Sigmoid colon (tissue), 4 donors: ENCODE measurements at regions not wholly inside any gene's neighbourhood (a gene's known extent, or its start where the extent isn't known, plus 50 kb on each side); places are given as distances from the start of the nearest gene placed in this dataset.

ENCODE experiments used
- POLR2AphosphoS5 ChIP-seq, 4 donors: sonication (generic); formaldehyde crosslinking; IDR thresholded peaks; one replicate each; pipeline ENCODE4 v1.6.1; 2017; ENCODE audit warnings: antibody characterized with exemption in 4 of 4
- TF ChIP-seq, protein P1 (sequence below), 4 experiments: fragments of 450-650 bp in 3 of 4; fragments of 200-600 bp in 1 of 4; IDR thresholded peaks; one replicate each; pipeline ENCODE4 v1.5.1; 2016 to 2019; ENCODE audit warnings: antibody characterized with exemption in 4 of 4, mild to moderate bottlenecking in 3 of 4, moderate library complexity in 2 of 4

DNA sequence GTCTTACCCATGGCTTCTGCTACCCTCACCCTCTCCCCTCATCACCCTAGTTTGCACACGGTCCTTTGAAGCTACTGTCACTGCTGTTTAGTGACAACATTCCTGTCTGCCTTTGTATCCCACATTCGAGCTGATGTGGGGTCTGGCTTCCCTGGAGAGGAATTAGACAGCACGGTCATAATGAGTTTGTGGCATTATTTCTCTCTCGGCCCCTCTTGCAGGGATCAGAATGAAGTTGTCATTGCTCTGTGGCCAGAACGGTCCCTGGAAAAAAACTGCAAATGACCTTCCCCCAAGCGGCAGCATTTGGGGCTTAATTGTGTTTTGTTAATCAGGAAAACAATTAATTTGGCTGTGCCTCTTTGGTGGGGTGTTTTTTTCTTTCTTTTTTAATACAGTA lies 317.2 kb upstream of the PODXL start:
- TF ChIP-seq, protein P1, sequence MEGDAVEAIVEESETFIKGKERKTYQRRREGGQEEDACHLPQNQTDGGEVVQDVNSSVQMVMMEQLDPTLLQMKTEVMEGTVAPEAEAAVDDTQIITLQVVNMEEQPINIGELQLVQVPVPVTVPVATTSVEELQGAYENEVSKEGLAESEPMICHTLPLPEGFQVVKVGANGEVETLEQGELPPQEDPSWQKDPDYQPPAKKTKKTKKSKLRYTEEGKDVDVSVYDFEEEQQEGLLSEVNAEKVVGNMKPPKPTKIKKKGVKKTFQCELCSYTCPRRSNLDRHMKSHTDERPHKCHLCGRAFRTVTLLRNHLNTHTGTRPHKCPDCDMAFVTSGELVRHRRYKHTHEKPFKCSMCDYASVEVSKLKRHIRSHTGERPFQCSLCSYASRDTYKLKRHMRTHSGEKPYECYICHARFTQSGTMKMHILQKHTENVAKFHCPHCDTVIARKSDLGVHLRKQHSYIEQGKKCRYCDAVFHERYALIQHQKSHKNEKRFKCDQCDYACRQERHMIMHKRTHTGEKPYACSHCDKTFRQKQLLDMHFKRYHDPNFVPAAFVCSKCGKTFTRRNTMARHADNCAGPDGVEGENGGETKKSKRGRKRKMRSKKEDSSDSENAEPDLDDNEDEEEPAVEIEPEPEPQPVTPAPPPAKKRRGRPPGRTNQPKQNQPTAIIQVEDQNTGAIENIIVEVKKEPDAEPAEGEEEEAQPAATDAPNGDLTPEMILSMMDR (IDR thresholded peaks at IDR 0.05) = no peak
- TF ChIP-seq POLR2AphosphoS5 (IDR thresholded peaks at IDR 0.05) = no peak
